K562 (cell line): ENCODE measurements at regions not wholly inside any gene's neighbourhood (a gene's known extent, or its start where the extent isn't known, plus 50 kb on each side); places are given as distances from the start of the nearest gene placed in this dataset.

Experiments used
- CC2D1A ChIP-seq: fragments of 450-650 bp; IDR thresholded peaks from 2 replicates; pipeline ENCODE4 v1.6.1; 2017; ENCODE audit warnings: mild to moderate bottlenecking
- CHD1 ChIP-seq: fragments of 200-600 bp; sonication (generic); IDR thresholded peaks from one replicate; pipeline ENCODE4 v1.6.1; 2012; ENCODE audit warnings: mild to moderate bottlenecking, moderate library complexity, low read length, inconsistent platforms
- EP300 ChIP-seq: IDR thresholded peaks from 2 replicates; pipeline ENCODE4 v1.6.1; 2012; ENCODE audit warnings: low read length, improper control_type of control experiment
- EP400 ChIP-seq: fragments of 450-650 bp; IDR thresholded peaks from 2 replicates; pipeline ENCODE4 v1.6.1; 2017; ENCODE audit warnings: antibody characterized with exemption, mild to moderate bottlenecking, moderate library complexity
- FOSL1 ChIP-seq: fragments of 200-800 bp; sonication (Bioruptor generic); conservative IDR thresholded peaks from 2 replicates; pipeline ENCODE4 v1.6.1; 2016; ENCODE audit warnings: missing genetic modification characterization, missing compliant biosample characterization
- FOXA1 ChIP-seq: fragments of 450-650 bp; IDR thresholded peaks from 2 replicates; pipeline ENCODE4 v1.6.1; 2016; ENCODE audit warnings: mild to moderate bottlenecking, borderline replicate concordance
- KAT8 ChIP-seq: fragments of 450-650 bp; IDR thresholded peaks from 2 replicates; pipeline ENCODE4 v1.6.1; 2016; ENCODE audit warnings: low read depth, mild to moderate bottlenecking
- KDM4B ChIP-seq, 2 experiments: fragments of 450-650 bp in 1 of 2; sonication (generic) in 1 of 2; IDR thresholded peaks; 2 replicates each; pipeline ENCODE4 v1.6.1; 2016 to 2017; ENCODE audit warnings: borderline replicate concordance in 2 of 2, antibody characterized with exemption in 1 of 2, low read depth in 1 of 2, mild to moderate bottlenecking in 1 of 2
- MAX ChIP-seq: sonication (generic); formaldehyde crosslinking; IDR thresholded peaks from 2 replicates; pipeline ENCODE4 v1.9.0; 2022; ENCODE audit warnings: mild to moderate bottlenecking, missing genetic modification reagents
- RAD21 ChIP-seq, 2 experiments: fragments of 250-450 bp in 1 of 2; fragments of 450-650 bp in 1 of 2; sonication (Bioruptor Pico) in 1 of 2; formaldehyde crosslinking in 1 of 2; IDR thresholded peaks in 1 of 2; conservative IDR thresholded peaks in 1 of 2; 2 replicates each; pipeline versions ENCODE4 v1.4.0 to v1.8.0; 2020 to 2022; ENCODE audit warnings: mild to moderate bottlenecking in 2 of 2, moderate library complexity in 1 of 2
- SRF ChIP-seq, 2 experiments: fragments of 250-450, 450-650 bp in 1 of 2; sonication (Bioruptor Pico) in 1 of 2; sonication (generic) in 1 of 2; formaldehyde crosslinking; IDR thresholded peaks; 2 replicates each; pipeline versions ENCODE4 v1.5.0 to v1.5.1; 2020 to 2022; ENCODE audit warnings: mild to moderate bottlenecking in 1 of 2, missing genetic modification reagents in 1 of 2
- ZNF146 ChIP-seq: IDR thresholded peaks from one replicate; pipeline ENCODE4 v1.6.1; 2018; ENCODE audit warnings: missing compliant biosample characterization; ENCODE audit not compliant: unreplicated experiment
- ZNF184 ChIP-seq: sonication (generic); formaldehyde crosslinking; IDR thresholded peaks from 2 replicates; pipeline ENCODE4 v1.5.0; 2020; ENCODE audit warnings: missing genetic modification reagents
- ZNF639 ChIP-seq, 2 experiments: fragments of 200-800 bp in 1 of 2; sonication (Bioruptor generic) in 1 of 2; sonication (generic) in 1 of 2; formaldehyde crosslinking in 1 of 2; IDR thresholded peaks in 1 of 2; conservative IDR thresholded peaks in 1 of 2; 2 replicates each; pipeline versions ENCODE4 v1.5.0 to v1.6.1; 2016 to 2020; ENCODE audit warnings: missing compliant biosample characterization in 1 of 2, missing genetic modification characterization in 1 of 2, missing genetic modification reagents in 1 of 2
- TF ChIP-seq, protein P1 (sequence below): sonication (generic); formaldehyde crosslinking; IDR thresholded peaks from 2 replicates; pipeline ENCODE4 v1.8.1; 2023; ENCODE audit warnings: mild to moderate bottlenecking, missing genetic modification reagents
- TF ChIP-seq, protein P2 (sequence below), 3 experiments: fragments of 200-800 bp in 1 of 3; sonication (Bioruptor generic) in 1 of 3; sonication (generic) in 1 of 3; formaldehyde crosslinking in 1 of 3; IDR thresholded peaks; 2 replicates each; pipeline versions ENCODE4 v1.6.1 to v1.8.0; 2016 to 2022; ENCODE audit warnings: mild to moderate bottlenecking in 2 of 3, missing compliant biosample characterization in 2 of 3, missing genetic modification characterization in 2 of 3, missing genetic modification reagents in 1 of 3
- TF ChIP-seq, protein P3 (sequence below): fragments of 200-800 bp; sonication (Bioruptor generic); IDR thresholded peaks from 2 replicates; pipeline ENCODE4 v1.6.1; 2017; ENCODE audit warnings: missing genetic modification characterization, missing compliant biosample characterization

DNA sequence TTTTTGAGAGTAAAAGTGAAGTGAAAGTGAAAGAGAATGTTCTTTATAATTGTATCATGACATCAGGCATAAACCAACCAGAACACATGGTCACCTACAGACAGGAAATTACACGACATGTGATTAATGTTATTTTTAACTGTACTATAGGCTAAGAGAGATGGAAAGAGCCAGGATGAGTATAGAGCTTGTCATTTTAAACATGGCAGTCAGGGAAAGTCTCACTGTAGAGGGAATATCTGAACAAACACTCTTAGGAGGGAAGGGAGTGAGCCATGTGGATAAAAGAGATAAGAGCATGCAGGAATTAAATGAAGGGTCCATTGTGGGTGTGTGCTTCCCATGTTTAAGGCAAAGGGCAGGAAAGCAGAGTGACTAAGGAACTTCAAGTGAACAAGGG lies 599.1 kb upstream of the FAT3 start (continued):
- TF ChIP-seq ZNF146 (CRISPR knock-in tag) (no peak), KAT8 (no peak), SRF (CRISPR knock-in tag; IDR thresholded peaks at IDR 0.05) (no peak), KDM4B (IDR thresholded peaks at IDR 0.05; ENCODE audit: borderline replicate concordance in 2 of 2, low read depth in 1 of 2) (no peak), RAD21 (CRISPR knock-in tag; conservative IDR thresholded peaks at IDR 0.05 in 1 of 2, IDR thresholded peaks at IDR 0.05 in 1 of 2) (no peak), ZNF639 (CRISPR knock-in tag; conservative IDR thresholded peaks at IDR 0.05 in 1 of 2, IDR thresholded peaks at IDR 0.05 in 1 of 2) (no peak), MAX (CRISPR knock-in tag) (peak; percentile 46; the same call in 1 of the 2 replicates), FOSL1 (tag) (peak; percentile 61; the same call in 1 of the 2 replicates), EP400 (no peak), EP300 (peak; percentile 56), CHD1 (no peak), FOXA1 (no peak), CC2D1A (no peak), ZNF184 (CRISPR knock-in tag) (no peak)
- TF ChIP-seq, protein P1, sequence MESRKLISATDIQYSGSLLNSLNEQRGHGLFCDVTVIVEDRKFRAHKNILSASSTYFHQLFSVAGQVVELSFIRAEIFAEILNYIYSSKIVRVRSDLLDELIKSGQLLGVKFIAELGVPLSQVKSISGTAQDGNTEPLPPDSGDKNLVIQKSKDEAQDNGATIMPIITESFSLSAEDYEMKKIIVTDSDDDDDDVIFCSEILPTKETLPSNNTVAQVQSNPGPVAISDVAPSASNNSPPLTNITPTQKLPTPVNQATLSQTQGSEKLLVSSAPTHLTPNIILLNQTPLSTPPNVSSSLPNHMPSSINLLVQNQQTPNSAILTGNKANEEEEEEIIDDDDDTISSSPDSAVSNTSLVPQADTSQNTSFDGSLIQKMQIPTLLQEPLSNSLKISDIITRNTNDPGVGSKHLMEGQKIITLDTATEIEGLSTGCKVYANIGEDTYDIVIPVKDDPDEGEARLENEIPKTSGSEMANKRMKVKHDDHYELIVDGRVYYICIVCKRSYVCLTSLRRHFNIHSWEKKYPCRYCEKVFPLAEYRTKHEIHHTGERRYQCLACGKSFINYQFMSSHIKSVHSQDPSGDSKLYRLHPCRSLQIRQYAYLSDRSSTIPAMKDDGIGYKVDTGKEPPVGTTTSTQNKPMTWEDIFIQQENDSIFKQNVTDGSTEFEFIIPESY, result no peak
- TF ChIP-seq, protein P2, sequence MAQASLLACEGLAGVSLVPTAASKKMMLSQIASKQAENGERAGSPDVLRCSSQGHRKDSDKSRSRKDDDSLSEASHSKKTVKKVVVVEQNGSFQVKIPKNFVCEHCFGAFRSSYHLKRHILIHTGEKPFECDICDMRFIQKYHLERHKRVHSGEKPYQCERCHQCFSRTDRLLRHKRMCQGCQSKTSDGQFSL (CRISPR knock-in tag; IDR thresholded peaks at IDR 0.05), result no peak
- TF ChIP-seq, protein P2 (tag; IDR thresholded peaks at IDR 0.05), result no peak
- TF ChIP-seq, protein P3, sequence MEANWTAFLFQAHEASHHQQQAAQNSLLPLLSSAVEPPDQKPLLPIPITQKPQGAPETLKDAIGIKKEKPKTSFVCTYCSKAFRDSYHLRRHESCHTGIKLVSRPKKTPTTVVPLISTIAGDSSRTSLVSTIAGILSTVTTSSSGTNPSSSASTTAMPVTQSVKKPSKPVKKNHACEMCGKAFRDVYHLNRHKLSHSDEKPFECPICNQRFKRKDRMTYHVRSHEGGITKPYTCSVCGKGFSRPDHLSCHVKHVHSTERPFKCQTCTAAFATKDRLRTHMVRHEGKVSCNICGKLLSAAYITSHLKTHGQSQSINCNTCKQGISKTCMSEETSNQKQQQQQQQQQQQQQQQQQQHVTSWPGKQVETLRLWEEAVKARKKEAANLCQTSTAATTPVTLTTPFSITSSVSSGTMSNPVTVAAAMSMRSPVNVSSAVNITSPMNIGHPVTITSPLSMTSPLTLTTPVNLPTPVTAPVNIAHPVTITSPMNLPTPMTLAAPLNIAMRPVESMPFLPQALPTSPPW, result peak; percentile 15; the same call in 1 of the 2 replicates
